ENCODE measurements at regions not wholly inside any gene's neighbourhood (a gene's known extent, or its start where the extent isn't known, plus 50 kb on each side); places are given as distances from the start of the nearest gene placed in this dataset.

- Histone ChIP-seq H3K36me3 (no peaks in the 10 kb centered on the region), H3K27ac (no peak overlapping the region), H3K4me1 (no peaks in the 10 kb centered on the region), H3K27me3 (no peaks in the 10 kb centered on the region), H3K4me3 (no peak overlapping the region), H3K9me3 (no peaks in the 10 kb centered on the region), H3K9ac (ENCODE audit: low read depth in 2 of 2, low read length in 2 of 2) (no peak overlapping the region)
- intact Hi-C loops (cut with DNase I) = no loop called here
- DNase-seq = no peak
- TF ChIP-seq CTCF (IDR thresholded peaks at IDR 0.05) = no peak
Observed at GRCh38 chr7:67429735-67430134, 433.1 kb downstream of the TYW1 start.

- H3K27me3 ChIP-seq = no peaks in the 10 kb centered on the region
- no peak for DNase-seq
- intact Hi-C loops (cut with DNase I) = no loop called here
Observed at GRCh38 chr7:67432536-67433234, 436.1 kb downstream of the TYW1 start.

GRCh38 chr7:67435894-67436535, 439.4 kb downstream of the TYW1 start:
- no peak for DNase-seq
- intact Hi-C loops (cut with DNase I) = no loop called here
- H3K27me3 ChIP-seq = no peaks in the 10 kb centered on the region
- no peak for TF ChIP-seq CTCF (IDR thresholded peaks at IDR 0.05)
- no peak overlapping the region for H3K9ac ChIP-seq (ENCODE audit: low read depth in 2 of 2, low read length in 2 of 2)
- H3K27ac ChIP-seq = no peak overlapping the region
- no peaks in the 10 kb centered on the region for H3K9me3 ChIP-seq
- no peaks in the 10 kb centered on the region for H3K36me3 ChIP-seq
- H3K4me3 ChIP-seq = no peak overlapping the region
- H3K4me1 ChIP-seq = no peaks in the 10 kb centered on the region

More at GRCh38 chr7:67432536-67433234, 436.1 kb downstream of the TYW1 start:
- TF ChIP-seq CTCF (IDR thresholded peaks at IDR 0.05) = no peak
- H3K36me3 ChIP-seq = no peaks in the 10 kb centered on the region
- H3K4me1 ChIP-seq = no peaks in the 10 kb centered on the region
- H3K27ac ChIP-seq = no peak overlapping the region
- H3K9me3 ChIP-seq = no peaks in the 10 kb centered on the region
- no peak overlapping the region for H3K9ac ChIP-seq (ENCODE audit: low read depth in 2 of 2, low read length in 2 of 2)
- H3K4me3 ChIP-seq = no peak overlapping the region

- no peak overlapping the region for H3K9ac ChIP-seq (ENCODE audit: low read depth in 2 of 2, low read length in 2 of 2)
- no peaks in the 10 kb centered on the region for H3K4me1 ChIP-seq
- no peak overlapping the region for H3K27ac ChIP-seq
- H3K9me3 ChIP-seq = no peaks in the 10 kb centered on the region
- H3K27me3 ChIP-seq = no peaks in the 10 kb centered on the region
- intact Hi-C loops (cut with DNase I) = no loop called here
- no peaks in the 10 kb centered on the region for H3K36me3 ChIP-seq
- no peak for TF ChIP-seq CTCF (IDR thresholded peaks at IDR 0.05)
- no peak for DNase-seq
- H3K4me3 ChIP-seq = no peak overlapping the region
Observed at GRCh38 chr7:67438198-67438882, 441.7 kb downstream of the TYW1 start.

- intact Hi-C loops (cut with DNase I) = no loop called here
- Histone ChIP-seq H3K27me3 (no peaks in the 10 kb centered on the region), H3K36me3 (no peaks in the 10 kb centered on the region), H3K4me1 (no peaks in the 10 kb centered on the region), H3K9ac (ENCODE audit: low read depth in 2 of 2, low read length in 2 of 2) (no peak overlapping the region), H3K9me3 (no peaks in the 10 kb centered on the region), H3K4me3 (no peak overlapping the region), H3K27ac (no peak overlapping the region)
- no peak for TF ChIP-seq CTCF (IDR thresholded peaks at IDR 0.05)
- no peak for DNase-seq
Observed at GRCh38 chr7:67438913-67439505, 442.4 kb downstream of the TYW1 start.

All from colonic mucosa (tissue), 4 donors.